ENCODE measurements at regions not wholly inside any gene's neighbourhood (a gene's known extent, or its start where the extent isn't known, plus 50 kb on each side); places are given as distances from the start of the nearest gene placed in this dataset.

DNA sequence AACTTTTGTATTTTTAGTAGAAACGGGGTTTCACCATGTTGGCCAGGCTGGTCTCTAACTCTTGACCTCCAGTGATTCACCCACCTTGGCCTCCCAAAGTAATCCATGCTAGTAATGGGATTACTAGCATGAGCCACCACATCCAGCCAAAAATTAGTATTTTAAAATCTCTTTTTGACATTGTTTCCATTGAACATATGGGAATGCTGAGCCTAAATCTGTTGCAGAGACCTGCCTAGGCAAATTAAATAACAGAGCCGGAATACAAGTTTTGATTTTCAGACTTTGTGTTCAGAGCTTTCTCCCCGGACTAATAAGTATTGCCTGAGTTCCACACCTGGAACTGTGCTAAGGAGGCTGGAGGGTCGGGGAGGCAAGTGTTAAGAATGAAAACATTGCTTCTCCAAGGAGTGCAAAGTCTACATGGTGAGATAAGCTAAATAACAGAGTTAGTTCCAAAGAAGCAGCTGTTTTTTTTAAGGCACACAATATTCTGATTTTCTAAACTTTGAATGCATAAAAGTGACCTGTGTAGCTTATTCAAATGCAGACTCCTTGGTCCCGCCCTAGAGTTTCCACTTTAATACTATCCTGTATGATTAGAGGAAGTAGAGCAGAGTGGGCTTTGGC, 150.6 kb upstream of the CELF4 start:
- no peak for DNase-seq (ENCODE audit: low read depth in 4 of 4, low spot score in 2 of 4)

- no peak for DNase-seq (ENCODE audit: low read depth in 4 of 4, low spot score in 2 of 4)
Measured at GRCh38 chr18:37714691-37715090, 149.1 kb upstream of the CELF4 start.

DNA sequence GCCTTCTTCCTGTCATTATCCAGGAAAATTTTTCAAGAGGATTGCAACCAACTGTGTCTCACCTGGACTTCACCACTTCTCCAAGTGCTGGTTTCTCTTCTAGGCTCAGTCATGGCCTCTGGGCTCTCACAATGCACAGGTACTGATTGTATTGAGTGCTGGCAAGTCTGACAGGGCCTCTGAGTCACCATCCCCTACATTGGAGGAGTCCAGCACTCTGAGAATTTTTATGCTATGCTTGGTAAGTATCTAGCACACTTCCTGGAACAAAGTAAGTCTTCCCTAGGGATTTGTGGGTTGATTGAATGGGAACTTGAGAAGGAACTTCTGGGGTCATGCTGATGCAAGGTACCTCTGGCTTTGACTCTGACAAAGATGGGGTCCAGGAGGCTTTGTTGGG, 147.2 kb upstream of the CELF4 start:
- no peak for DNase-seq (ENCODE audit: low read depth in 4 of 4, low spot score in 2 of 4)

DNA sequence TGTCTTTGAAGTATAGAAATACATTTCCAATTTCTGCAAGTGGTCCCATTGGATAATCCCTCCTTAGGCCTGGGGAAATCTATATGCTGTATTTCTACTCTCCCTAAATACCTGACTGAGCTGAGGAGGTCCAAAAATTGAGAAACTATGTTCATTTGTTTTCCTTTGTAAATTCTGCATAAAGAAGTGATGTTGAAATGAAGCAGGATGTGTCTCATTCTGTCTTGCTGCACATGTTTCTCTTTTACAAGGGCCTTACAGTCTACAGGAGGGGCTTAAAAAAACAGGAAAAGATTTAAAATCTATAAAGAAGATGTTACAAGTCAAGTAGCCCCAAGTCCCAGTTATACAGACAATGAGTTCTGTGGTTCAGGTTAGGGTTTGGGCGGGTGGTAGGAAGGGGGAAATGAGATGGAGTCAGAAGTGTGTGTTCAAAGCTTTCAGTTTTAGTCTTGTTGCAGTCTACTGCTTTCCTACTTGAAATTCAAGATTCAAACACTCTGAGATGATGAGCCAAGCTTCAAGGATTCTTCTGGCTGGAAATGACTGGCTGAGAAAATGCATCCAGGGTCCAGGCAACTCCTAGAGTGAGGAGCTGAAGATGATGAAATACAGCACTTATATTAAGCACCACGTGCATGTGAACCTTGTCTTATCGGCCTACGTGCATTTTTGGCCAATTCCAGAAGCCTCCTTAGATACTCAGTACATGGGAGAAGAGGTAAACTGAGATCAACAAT, 146.3 kb upstream of the CELF4 start:
- DNase-seq (ENCODE audit: low read depth in 4 of 4, low spot score in 2 of 4), result no peak

DNA sequence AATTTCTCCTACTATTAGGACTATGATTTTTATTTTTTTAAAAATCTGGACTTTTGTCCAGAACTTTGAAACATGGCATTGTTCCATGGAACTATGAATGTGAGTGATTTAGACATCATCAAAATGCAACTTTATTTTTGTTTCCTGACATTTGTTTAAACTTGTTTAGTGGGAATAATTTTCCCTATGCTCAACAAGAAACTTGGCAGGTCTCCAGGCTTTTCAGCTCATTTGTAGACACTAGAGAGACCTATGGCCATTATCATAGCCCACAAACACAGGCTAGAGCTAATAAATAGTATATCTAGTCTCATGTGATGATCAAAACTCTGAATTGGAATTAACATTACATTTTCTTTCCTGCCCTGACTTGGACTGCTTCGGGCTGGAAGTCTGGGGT, 145.1 kb upstream of the CELF4 start:
- DNase-seq (ENCODE audit: low read depth in 4 of 4, low spot score in 2 of 4), result no peak

DNA sequence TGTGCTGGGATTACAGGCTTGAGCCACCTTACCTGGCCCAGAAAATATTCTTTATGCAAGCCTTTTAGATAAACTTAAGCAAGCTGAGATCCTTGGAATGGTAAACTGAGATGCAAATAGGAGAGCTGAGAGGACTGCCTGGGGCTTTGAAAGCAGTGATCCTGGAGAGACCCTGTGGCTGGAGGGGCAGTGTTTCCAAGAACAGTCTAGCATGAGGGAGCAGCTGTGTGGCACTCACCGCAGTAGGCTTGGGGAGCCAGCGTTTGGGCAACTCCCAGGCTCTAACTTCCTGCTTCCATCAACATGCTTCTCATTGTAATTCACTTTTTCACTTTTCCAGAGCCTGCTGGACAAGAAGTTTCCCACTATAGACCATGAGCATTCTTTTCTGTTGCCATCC, 144.1 kb upstream of the CELF4 start:
- DNase-seq (ENCODE audit: low read depth in 4 of 4, low spot score in 2 of 4), result no peak

GRCh38 chr18:37705016-37705415, 139.4 kb upstream of the CELF4 start:
- DNase-seq (ENCODE audit: low read depth in 4 of 4, low spot score in 2 of 4), result no peak

GRCh38 chr18:37702841-37703240, 137.2 kb upstream of the CELF4 start:
- DNase-seq (ENCODE audit: low read depth in 4 of 4, low spot score in 2 of 4), result no peak

- DNase-seq (ENCODE audit: low read depth in 4 of 4, low spot score in 2 of 4), result no peak
Measured at GRCh38 chr18:37701967-37702366, 136.4 kb upstream of the CELF4 start.

DNA sequence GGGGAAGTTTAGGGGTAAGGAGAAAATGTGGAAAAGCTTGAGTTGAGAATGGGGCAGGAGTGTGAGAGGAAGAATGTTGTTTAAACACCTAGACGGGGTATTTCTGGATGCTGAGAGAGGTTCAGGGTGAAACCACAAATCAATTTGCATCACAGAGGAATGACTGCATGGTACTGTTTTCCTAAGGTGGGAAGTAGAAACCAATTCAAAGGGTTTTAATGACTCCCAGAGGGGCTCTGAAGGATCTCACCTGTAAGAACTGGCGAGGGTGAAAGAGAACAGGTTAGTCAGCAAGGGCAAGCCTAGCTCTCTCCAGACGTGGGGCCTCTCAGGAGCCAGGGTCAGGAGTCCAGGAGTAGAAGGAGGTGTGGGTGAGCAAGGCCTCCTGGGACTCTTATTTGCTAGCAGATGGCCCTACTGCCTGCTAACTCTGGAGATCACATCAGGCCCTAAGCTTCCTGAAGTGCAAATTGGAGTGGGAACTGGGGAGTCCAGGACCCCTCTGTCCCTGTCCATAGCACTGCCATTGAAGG, 133.0 kb upstream of the CELF4 start:
- DNase-seq (ENCODE audit: low read depth in 4 of 4, low spot score in 2 of 4), result no peak

DNA sequence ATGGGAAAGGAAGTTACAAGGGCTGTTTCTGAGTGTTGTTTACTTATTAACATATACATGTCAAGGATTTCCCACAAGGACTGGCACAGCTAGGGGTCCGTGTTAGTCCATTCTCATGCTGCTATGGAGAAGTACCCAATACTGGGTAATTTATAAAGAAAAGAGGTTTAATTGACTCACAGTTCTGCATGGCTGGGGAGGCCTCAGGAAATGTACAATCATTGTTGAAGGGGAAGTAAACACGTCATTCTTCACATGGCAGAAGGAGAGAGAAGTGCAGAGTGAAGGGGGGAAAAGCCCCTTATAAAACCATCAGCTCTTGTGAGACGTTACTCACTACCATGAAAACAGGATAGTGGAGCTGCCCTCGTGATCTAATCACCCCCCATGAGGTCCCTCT, 128.9 kb upstream of the CELF4 start:
- no peak for DNase-seq (ENCODE audit: low read depth in 4 of 4, low spot score in 2 of 4)

DNA sequence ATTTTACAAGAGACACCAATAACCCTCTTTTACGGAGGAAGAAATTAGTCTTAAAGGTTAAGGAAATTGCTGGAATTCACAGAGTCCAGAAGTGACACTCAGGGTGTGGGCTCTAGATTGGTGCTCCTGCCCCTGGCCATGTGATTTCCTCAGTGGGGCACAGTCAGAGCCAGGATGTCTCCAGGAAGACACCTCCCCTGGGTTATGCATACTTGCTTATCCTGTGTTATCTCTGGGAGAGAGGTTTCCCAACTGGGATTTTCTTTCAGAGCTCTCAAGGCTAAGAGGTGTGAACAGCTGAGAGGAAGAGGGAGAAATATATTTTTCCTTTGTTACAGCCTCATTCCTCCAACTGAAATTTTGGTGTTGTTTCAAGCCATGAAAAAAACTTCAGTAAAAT, 125.6 kb upstream of the CELF4 start:
- no peak for DNase-seq (ENCODE audit: low read depth in 4 of 4, low spot score in 2 of 4)

DNA sequence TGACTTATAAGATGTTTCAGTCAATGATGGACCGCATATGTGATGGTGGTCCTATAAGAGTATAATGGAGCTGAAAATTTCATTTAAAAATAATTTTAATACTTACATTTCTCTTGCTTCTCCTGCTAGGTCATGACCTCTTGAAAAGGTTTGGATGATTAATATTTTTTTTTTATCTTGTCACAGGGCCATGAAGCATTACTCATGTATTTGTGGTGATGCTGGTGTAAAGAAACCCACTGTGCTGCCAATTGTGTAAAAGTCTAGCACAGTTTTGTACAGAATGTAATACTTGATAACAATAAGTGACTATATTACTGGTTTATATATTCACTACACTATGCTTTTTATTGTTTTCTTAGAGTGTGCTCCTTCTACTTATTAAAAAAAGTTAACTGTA, 124.2 kb upstream of the CELF4 start:
- no peak for DNase-seq (ENCODE audit: low read depth in 4 of 4, low spot score in 2 of 4)

- no peak for DNase-seq (ENCODE audit: low read depth in 4 of 4, low spot score in 2 of 4)
Measured at GRCh38 chr18:37684590-37684989, 119.0 kb upstream of the CELF4 start.

GRCh38 chr18:37684183-37684582, 118.6 kb upstream of the CELF4 start:
- no peak for DNase-seq (ENCODE audit: low read depth in 4 of 4, low spot score in 2 of 4)

DNA sequence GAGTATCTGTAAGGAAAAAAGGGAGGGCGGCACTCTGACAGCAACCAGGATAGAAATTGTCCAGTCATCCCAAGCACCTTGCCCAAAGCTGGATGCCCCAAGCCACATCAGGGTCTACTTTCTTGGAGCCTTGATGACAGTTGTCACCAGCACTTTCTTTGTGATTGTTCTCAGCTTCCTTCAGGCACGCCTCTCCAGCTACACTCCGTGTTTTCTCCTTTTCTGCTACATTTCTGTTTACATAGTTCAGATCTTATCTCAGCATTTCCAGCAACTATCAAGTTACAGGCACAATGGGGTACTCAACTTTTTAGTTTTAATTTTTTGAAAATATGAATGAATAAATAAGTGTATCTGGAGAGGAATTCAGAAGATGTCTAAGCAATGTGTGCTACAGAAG, 115.3 kb upstream of the CELF4 start:
- DNase-seq (ENCODE audit: low read depth in 4 of 4, low spot score in 2 of 4), result no peak

GRCh38 chr18:37676276-37676675, 110.7 kb upstream of the CELF4 start:
- DNase-seq (ENCODE audit: low read depth in 4 of 4, low spot score in 2 of 4), result no peak

DNA sequence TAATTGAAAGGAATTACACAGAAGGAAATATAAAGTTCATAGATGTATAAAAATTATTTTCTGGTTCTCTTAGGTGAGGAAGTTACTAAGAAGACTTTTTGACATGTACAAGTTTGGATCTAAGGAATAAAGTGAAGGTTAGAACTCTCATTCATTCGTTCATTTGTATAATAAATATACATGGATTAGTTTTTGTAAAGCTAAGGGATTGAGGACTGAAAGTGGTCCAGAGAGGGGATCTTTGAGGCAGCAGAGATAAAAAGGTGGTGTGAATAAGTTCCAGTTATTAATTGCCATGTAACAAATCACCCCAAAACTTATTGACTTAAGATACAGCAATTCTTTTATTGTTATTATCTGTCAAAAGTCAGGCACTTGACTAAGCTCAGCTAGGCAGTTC, 110.1 kb upstream of the CELF4 start:
- DNase-seq (ENCODE audit: low read depth in 4 of 4, low spot score in 2 of 4), result no peak

- no peak for DNase-seq (ENCODE audit: low read depth in 4 of 4, low spot score in 2 of 4)
Measured at GRCh38 chr18:37674570-37674969, 109.0 kb upstream of the CELF4 start.

GRCh38 chr18:37673671-37674070, 108.1 kb upstream of the CELF4 start:
- DNase-seq (ENCODE audit: low read depth in 4 of 4, low spot score in 2 of 4), result no peak

GRCh38 chr18:37672932-37673595, 107.5 kb upstream of the CELF4 start:
- DNase-seq (ENCODE audit: low read depth in 4 of 4, low spot score in 2 of 4), result no peak

- DNase-seq (ENCODE audit: low read depth in 4 of 4, low spot score in 2 of 4), result no peak
Measured at GRCh38 chr18:37672001-37672400, 106.4 kb upstream of the CELF4 start.

Data from left renal cortex interstitium (tissue), 4 donors.